ENCODE measurements at regions not wholly inside any gene's neighbourhood (a gene's known extent, or its start where the extent isn't known, plus 50 kb on each side); places are given as distances from the start of the nearest gene placed in this dataset.

DNA sequence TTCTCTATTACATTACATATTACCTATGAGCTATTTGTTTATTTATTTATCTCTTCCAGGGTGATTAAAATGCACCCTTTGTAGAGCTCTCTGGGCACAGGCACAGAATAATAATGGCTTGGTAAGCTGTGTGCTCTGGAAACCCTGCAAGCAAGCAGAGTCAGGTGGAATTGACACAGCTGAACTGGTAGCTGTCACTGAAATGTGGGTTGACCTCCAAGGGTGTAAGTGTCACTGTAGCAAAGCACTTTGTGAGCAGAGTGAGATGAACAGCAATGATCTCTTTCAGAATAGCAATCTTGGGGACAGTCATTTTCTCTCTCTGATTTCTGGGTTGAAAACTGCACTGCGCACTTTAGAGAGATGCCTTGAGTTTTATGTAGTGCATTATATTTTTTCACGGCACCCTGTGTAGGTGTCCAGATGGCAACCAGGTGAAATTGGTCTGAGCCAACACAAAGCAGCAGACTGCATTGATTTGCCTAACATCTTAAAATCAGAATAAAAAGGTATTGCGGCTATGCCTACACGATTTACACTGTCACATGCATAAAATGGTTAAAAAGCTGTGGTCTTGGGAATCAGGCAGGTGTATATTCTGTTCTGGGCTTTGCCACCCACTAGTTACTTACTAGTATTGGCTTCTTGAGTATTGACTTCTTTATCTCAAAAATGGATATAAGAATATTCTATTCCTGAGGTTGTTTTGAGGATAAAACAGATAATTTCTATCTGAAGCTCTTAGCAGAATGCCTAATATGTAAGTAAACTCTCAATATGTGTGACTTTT is 450.3 kb downstream of the RAPGEF2 start:
- H3K79me2 ChIP-seq (ENCODE audit: low read length), result no peaks in the 10 kb centered on the region
- no peaks in the 10 kb centered on the region for H3K9me3 ChIP-seq (ENCODE audit: low read length)
- H3K27me3 ChIP-seq (ENCODE audit: low read length), result no peaks in the 10 kb centered on the region
- no peaks in the 10 kb centered on the region for H3K9me2 ChIP-seq (replicated peaks; ENCODE audit: insufficient read depth, low read length)
- no peak overlapping the region for H3K9ac ChIP-seq (ENCODE audit: low read length)
- no peak overlapping the region for H2AFZ ChIP-seq (ENCODE audit: low read length)
- no peak overlapping the region for H3K4me3 ChIP-seq (ENCODE audit: low read length)
- H3K36me3 ChIP-seq (ENCODE audit: insufficient read depth, low read length), result no peaks in the 10 kb centered on the region
- DNase-seq, result no peak
- H4K20me1 ChIP-seq (ENCODE audit: insufficient read depth, low read depth, low read length), result no peaks in the 10 kb centered on the region
- no peaks in the 10 kb centered on the region for H3K4me1 ChIP-seq (ENCODE audit: low read length)
- no peak overlapping the region for H3K4me2 ChIP-seq (ENCODE audit: low read depth, low read length, poor library complexity, severe bottlenecking)
- no peak overlapping the region for H3K27ac ChIP-seq (ENCODE audit: low read length)

DNA sequence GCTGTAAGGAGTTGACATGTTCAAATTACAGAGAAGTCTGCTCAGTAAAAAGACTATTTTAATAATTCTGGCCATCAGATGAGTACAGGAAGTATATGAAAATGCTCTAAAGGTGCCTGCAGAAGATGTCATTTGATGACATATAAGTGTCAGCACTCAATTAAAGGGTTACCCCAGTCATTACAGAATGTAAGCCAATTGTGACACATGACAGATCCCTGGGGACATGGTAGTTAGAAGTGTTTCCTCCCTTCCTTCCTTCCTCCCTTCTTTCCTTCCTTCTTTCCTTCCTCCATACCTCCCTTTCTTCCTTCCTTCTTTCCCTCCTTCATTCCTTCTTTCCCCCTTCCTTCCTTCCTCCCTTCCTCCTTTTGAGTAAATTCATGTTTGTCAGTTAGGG is 453.0 kb downstream of the RAPGEF2 start:
- no peaks in the 10 kb centered on the region for H3K27me3 ChIP-seq (ENCODE audit: low read length)
- no peaks in the 10 kb centered on the region for H3K79me2 ChIP-seq (ENCODE audit: low read length)
- no peak overlapping the region for H3K4me2 ChIP-seq (ENCODE audit: low read depth, low read length, poor library complexity, severe bottlenecking)
- H3K9me3 ChIP-seq (ENCODE audit: low read length), result peaks cover 6% of the 10 kb centered on the region; the same call in 1 of the 2 replicates
- no peak overlapping the region for H3K27ac ChIP-seq (ENCODE audit: low read length)
- H3K9me2 ChIP-seq (replicated peaks; ENCODE audit: insufficient read depth, low read length), result no peaks in the 10 kb centered on the region
- H3K4me1 ChIP-seq (ENCODE audit: low read length), result no peaks in the 10 kb centered on the region
- no peak overlapping the region for H3K9ac ChIP-seq (ENCODE audit: low read length)
- H2AFZ ChIP-seq (ENCODE audit: low read length), result no peak overlapping the region
- no peak for DNase-seq
- no peak overlapping the region for H3K4me3 ChIP-seq (ENCODE audit: low read length)
- H4K20me1 ChIP-seq (ENCODE audit: insufficient read depth, low read depth, low read length), result no peaks in the 10 kb centered on the region
- H3K36me3 ChIP-seq (ENCODE audit: insufficient read depth, low read length), result no peaks in the 10 kb centered on the region

DNA sequence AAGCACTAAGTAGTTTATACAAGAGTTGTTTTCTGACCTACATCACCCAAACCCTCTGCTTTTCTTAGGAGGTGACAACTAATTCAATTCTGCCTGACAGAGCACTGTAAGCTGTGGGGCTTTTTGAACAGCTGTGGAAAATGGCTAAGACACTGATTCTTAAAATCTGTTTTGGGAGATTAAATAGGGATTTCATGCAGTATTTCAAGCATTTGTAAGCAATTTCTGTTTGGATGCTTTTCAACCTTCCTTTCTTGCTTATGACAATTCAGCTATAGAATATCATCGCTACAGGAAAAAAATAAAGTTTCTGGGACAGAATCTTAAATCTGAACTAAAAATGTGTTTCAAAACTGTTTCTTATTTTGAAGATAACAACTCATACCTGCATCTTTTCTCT is 459.5 kb downstream of the RAPGEF2 start:
- H3K9me3 ChIP-seq (ENCODE audit: low read length), result peaks cover 28% of the 10 kb centered on the region
- H2AFZ ChIP-seq (ENCODE audit: low read length), result no peak overlapping the region
- H3K9ac ChIP-seq (ENCODE audit: low read length), result no peak overlapping the region
- H3K9me2 ChIP-seq (replicated peaks; ENCODE audit: insufficient read depth, low read length), result no peaks in the 10 kb centered on the region
- no peaks in the 10 kb centered on the region for H3K36me3 ChIP-seq (ENCODE audit: insufficient read depth, low read length)
- H3K4me2 ChIP-seq (ENCODE audit: low read depth, low read length, poor library complexity, severe bottlenecking), result no peak overlapping the region
- H3K4me3 ChIP-seq (ENCODE audit: low read length), result no peak overlapping the region
- DNase-seq, result no peak
- no peaks in the 10 kb centered on the region for H3K4me1 ChIP-seq (ENCODE audit: low read length)
- no peaks in the 10 kb centered on the region for H3K27me3 ChIP-seq (ENCODE audit: low read length)
- H3K27ac ChIP-seq (ENCODE audit: low read length), result no peak overlapping the region
- no peaks in the 10 kb centered on the region for H4K20me1 ChIP-seq (ENCODE audit: insufficient read depth, low read depth, low read length)
- no peaks in the 10 kb centered on the region for H3K79me2 ChIP-seq (ENCODE audit: low read length)

DNA sequence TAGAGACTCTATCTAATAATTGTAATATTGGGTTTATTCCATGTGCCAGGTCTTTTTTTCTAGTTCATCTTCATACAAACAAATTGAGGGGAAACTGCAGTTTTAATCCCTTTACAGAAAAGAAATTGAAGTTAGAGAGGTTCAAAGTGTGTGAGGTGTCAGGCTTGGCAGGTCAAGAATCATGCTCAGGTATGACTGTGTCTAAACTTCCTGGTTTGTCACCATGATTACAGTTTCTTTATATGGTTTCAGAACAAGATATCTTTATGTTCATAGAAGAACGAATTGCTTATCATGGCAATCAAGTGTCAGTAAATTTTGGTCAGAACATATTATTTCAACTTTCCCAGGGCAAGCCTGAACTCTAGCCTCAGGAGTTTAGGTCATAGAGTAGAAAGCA is 460.4 kb downstream of the RAPGEF2 start:
- no peaks in the 10 kb centered on the region for H3K36me3 ChIP-seq (ENCODE audit: insufficient read depth, low read length)
- H3K4me3 ChIP-seq (ENCODE audit: low read length), result no peak overlapping the region
- no peak overlapping the region for H3K4me2 ChIP-seq (ENCODE audit: low read depth, low read length, poor library complexity, severe bottlenecking)
- no peaks in the 10 kb centered on the region for H3K9me2 ChIP-seq (replicated peaks; ENCODE audit: insufficient read depth, low read length)
- no peak overlapping the region for H3K9ac ChIP-seq (ENCODE audit: low read length)
- no peaks in the 10 kb centered on the region for H4K20me1 ChIP-seq (ENCODE audit: insufficient read depth, low read depth, low read length)
- no peaks in the 10 kb centered on the region for H3K27me3 ChIP-seq (ENCODE audit: low read length)
- H3K4me1 ChIP-seq (ENCODE audit: low read length), result no peaks in the 10 kb centered on the region
- DNase-seq, result no peak
- H3K79me2 ChIP-seq (ENCODE audit: low read length), result no peaks in the 10 kb centered on the region
- H2AFZ ChIP-seq (ENCODE audit: low read length), result no peak overlapping the region
- peaks cover 28% of the 10 kb centered on the region for H3K9me3 ChIP-seq (ENCODE audit: low read length)
- no peak overlapping the region for H3K27ac ChIP-seq (ENCODE audit: low read length)

DNA sequence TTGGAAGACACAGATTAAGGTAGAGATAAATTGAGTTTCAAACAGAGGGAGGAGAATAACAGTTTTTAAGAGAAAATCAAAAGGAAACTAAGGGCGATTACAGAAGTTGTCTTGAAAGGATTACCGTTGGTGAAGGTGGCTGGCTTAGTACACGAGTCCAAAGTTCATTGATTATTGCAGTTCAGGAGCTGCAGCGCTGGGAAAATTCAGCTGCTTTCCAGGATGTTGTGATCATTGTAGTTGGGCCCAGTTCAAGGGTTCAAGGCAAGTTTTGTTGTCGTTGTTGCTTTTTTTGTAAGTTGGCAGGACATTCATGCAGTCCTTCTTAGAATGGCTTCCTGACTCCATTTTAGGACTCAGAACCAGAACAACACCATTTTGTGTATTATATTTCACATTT is 461.7 kb downstream of the RAPGEF2 start:
- Histone ChIP-seq H3K4me1 (ENCODE audit: low read length) (no peaks in the 10 kb centered on the region), H3K27me3 (ENCODE audit: low read length) (no peaks in the 10 kb centered on the region), H3K9me3 (ENCODE audit: low read length) (peaks cover 25% of the 10 kb centered on the region), H3K4me2 (ENCODE audit: low read depth, low read length, poor library complexity, severe bottlenecking) (no peak overlapping the region), H3K9ac (ENCODE audit: low read length) (no peak overlapping the region), H2AFZ (ENCODE audit: low read length) (no peak overlapping the region), H3K4me3 (ENCODE audit: low read length) (no peak overlapping the region), H4K20me1 (ENCODE audit: insufficient read depth, low read depth, low read length) (no peaks in the 10 kb centered on the region), H3K36me3 (ENCODE audit: insufficient read depth, low read length) (no peaks in the 10 kb centered on the region), H3K9me2 (replicated peaks; ENCODE audit: insufficient read depth, low read length) (no peaks in the 10 kb centered on the region), H3K27ac (ENCODE audit: low read length) (no peak overlapping the region), H3K79me2 (ENCODE audit: low read length) (no peaks in the 10 kb centered on the region)
- DNase-seq, result no peak

DNA sequence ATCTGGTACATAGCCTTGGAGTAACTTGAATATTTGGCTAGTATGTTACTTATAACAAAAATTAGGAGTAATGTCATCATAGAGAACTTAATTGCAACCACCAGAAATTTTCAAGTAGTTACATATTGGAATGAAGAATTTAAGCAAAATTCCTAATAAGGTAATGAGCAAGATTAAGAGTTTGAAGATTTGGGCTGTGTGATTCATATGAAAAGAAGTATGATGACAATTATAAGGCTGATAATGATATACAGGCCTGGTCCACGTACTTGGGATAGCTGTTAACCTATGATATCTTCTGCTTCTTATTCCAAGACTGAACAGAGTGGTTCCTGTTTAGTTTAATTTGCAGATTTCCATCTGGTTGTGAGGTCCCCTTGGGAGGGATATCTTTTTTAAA is 463.9 kb downstream of the RAPGEF2 start:
- Histone ChIP-seq H3K9me3 (ENCODE audit: low read length) (peaks cover 38% of the 10 kb centered on the region), H3K27me3 (ENCODE audit: low read length) (no peaks in the 10 kb centered on the region), H3K9ac (ENCODE audit: low read length) (no peak overlapping the region), H2AFZ (ENCODE audit: low read length) (no peak overlapping the region), H3K4me2 (ENCODE audit: low read depth, low read length, poor library complexity, severe bottlenecking) (no peak overlapping the region), H4K20me1 (ENCODE audit: insufficient read depth, low read depth, low read length) (no peaks in the 10 kb centered on the region), H3K9me2 (replicated peaks; ENCODE audit: insufficient read depth, low read length) (no peaks in the 10 kb centered on the region), H3K4me3 (ENCODE audit: low read length) (no peak overlapping the region), H3K4me1 (ENCODE audit: low read length) (no peaks in the 10 kb centered on the region), H3K79me2 (ENCODE audit: low read length) (no peaks in the 10 kb centered on the region), H3K27ac (ENCODE audit: low read length) (no peak overlapping the region), H3K36me3 (ENCODE audit: insufficient read depth, low read length) (no peaks in the 10 kb centered on the region)
- DNase-seq, result no peak

DNA sequence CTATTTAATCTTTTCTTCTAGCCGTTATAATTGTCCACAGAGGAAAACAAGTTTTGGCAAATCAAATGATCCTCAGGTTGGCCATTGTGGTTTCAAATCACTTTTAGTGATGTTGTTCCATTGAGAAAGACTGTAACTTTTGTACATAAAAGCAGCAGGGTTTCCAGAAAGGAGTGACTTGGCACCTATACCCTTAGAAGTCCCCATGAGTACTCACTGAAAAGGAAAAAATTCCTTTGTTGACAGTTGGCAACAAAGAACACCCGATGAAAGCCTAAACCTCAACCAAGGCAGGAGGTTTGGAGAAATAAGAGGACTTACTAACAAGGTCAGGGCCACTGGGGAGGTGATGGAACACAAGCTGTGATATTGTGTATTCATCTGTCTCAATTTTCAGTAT is 474.4 kb downstream of the RAPGEF2 start:
- H4K20me1 ChIP-seq (ENCODE audit: insufficient read depth, low read depth, low read length), result no peaks in the 10 kb centered on the region
- no peak overlapping the region for H3K4me3 ChIP-seq (ENCODE audit: low read length)
- no peak overlapping the region for H3K9ac ChIP-seq (ENCODE audit: low read length)
- H3K4me2 ChIP-seq (ENCODE audit: low read depth, low read length, poor library complexity, severe bottlenecking), result no peak overlapping the region
- no peak overlapping the region for H2AFZ ChIP-seq (ENCODE audit: low read length)
- H3K36me3 ChIP-seq (ENCODE audit: insufficient read depth, low read length), result no peaks in the 10 kb centered on the region; the same call in 1 of the 2 replicates
- H3K27ac ChIP-seq (ENCODE audit: low read length), result no peak overlapping the region
- DNase-seq, result no peak
- no peaks in the 10 kb centered on the region for H3K27me3 ChIP-seq (ENCODE audit: low read length)
- no peaks in the 10 kb centered on the region for H3K9me2 ChIP-seq (replicated peaks; ENCODE audit: insufficient read depth, low read length)
- H3K9me3 ChIP-seq (ENCODE audit: low read length), result peaks cover 18% of the 10 kb centered on the region; the same call in 1 of the 2 replicates
- no peaks in the 10 kb centered on the region for H3K4me1 ChIP-seq (ENCODE audit: low read length)
- no peaks in the 10 kb centered on the region for H3K79me2 ChIP-seq (ENCODE audit: low read length)

DNA sequence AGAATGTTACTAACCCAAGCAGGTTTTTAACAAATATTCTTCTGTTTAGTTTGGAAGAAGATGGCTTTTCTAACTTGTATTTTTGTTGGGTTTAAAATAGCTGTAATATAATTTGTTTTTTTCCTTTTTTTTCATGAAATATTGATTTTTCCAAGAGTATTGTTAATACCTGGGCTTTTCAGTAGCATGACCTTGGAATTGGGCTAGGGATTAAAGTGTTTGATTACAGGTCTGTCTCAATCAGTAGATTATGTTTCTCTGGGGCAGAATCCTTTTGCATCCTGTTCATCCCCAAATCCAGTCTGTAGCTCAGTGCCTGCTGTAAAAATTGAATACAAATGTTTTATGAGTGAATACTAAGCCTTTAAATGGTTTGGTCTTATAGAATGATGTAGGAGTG is 479.8 kb downstream of the RAPGEF2 start:
- DNase-seq, result no peak
- H3K79me2 ChIP-seq (ENCODE audit: low read length), result no peaks in the 10 kb centered on the region
- no peak overlapping the region for H3K4me3 ChIP-seq (ENCODE audit: low read length)
- no peaks in the 10 kb centered on the region for H3K27me3 ChIP-seq (ENCODE audit: low read length)
- H3K9me2 ChIP-seq (replicated peaks; ENCODE audit: insufficient read depth, low read length), result no peaks in the 10 kb centered on the region
- no peaks in the 10 kb centered on the region for H3K36me3 ChIP-seq (ENCODE audit: insufficient read depth, low read length)
- no peak overlapping the region for H3K9ac ChIP-seq (ENCODE audit: low read length)
- no peaks in the 10 kb centered on the region for H3K4me1 ChIP-seq (ENCODE audit: low read length)
- no peak overlapping the region for H3K4me2 ChIP-seq (ENCODE audit: low read depth, low read length, poor library complexity, severe bottlenecking)
- no peak overlapping the region for H3K27ac ChIP-seq (ENCODE audit: low read length)
- H2AFZ ChIP-seq (ENCODE audit: low read length), result no peak overlapping the region
- H3K9me3 ChIP-seq (ENCODE audit: low read length), result peaks cover 19% of the 10 kb centered on the region
- no peaks in the 10 kb centered on the region for H4K20me1 ChIP-seq (ENCODE audit: insufficient read depth, low read depth, low read length)

All from Karpas-422 (cell line).